GM20000 (cell line): ENCODE measurements at regions not wholly inside any gene's neighbourhood (a gene's known extent, or its start where the extent isn't known, plus 50 kb on each side); places are given as distances from the start of the nearest gene placed in this dataset.
"Not testable (repeated sequence)": the region's sequence is repeated elsewhere in the genome, so short reads cannot be mapped to it uniquely, and the experiment has no call there.

Source experiments
- DNase-seq: peaks from one replicate; pipeline ENCODE4 v3.0.0; 2012; ENCODE audit warnings: low spot score
- CTCF ChIP-seq: IDR thresholded peaks from 2 replicates; pipeline ENCODE4 v1.5.1; 2012; ENCODE audit warnings: mild to moderate bottlenecking, control low read depth; ENCODE audit errors: extremely low read depth, missing control alignments

- no peak for TF ChIP-seq CTCF
- DNase-seq: no peak
Observed at GRCh38 chr4:57966987-57967760, 857.0 kb upstream of the IGFBP7 start.

GRCh38 chr4:57965431-57965830 is 855.2 kb upstream of the IGFBP7 start:
- DNase-seq: not testable (repeated sequence)

GRCh38 chr4:57945298-57945697 is 835.1 kb upstream of the IGFBP7 start:
- TF ChIP-seq CTCF: no peak

GRCh38 chr4:57943682-57944081 is 833.5 kb upstream of the IGFBP7 start:
- no peak for TF ChIP-seq CTCF

More at GRCh38 chr4:57945298-57945697, 835.1 kb upstream of the IGFBP7 start:
- DNase-seq: no peak

GRCh38 chr4:57937326-57937725 is 827.1 kb upstream of the IGFBP7 start:
- DNase-seq: not testable (repeated sequence)

More at GRCh38 chr4:57943682-57944081, 833.5 kb upstream of the IGFBP7 start:
- no peak for DNase-seq

- DNase-seq: no peak
- no peak for TF ChIP-seq CTCF
Observed at GRCh38 chr4:57926311-57926710, 816.1 kb upstream of the IGFBP7 start.

GRCh38 chr4:57924951-57925350 is 814.8 kb upstream of the IGFBP7 start:
- no peak for DNase-seq
- no peak for TF ChIP-seq CTCF

GRCh38 chr4:57916479-57916878 is 806.3 kb upstream of the IGFBP7 start:
- DNase-seq: no peak
- no peak for TF ChIP-seq CTCF
